Suprapubic skin (tissue), 4 donors: ENCODE measurements at regions not wholly inside any gene's neighbourhood (a gene's known extent, or its start where the extent isn't known, plus 50 kb on each side); places are given as distances from the start of the nearest gene placed in this dataset.

Experiments used
- DNase-seq, 2 donors: peaks; one replicate each; pipeline ENCODE4 v3.0.0-alpha.2; 2019; ENCODE audit warnings: low spot score in 2 of 2
- H3K27ac ChIP-seq: fragments of 200-600 bp; sonication (generic); one replicate; pipeline ENCODE4 v1.5.1; 2019
- H3K27me3 ChIP-seq: fragments of 200-600 bp; sonication (generic); one replicate; pipeline ENCODE4 v1.5.1; 2019
- H3K36me3 ChIP-seq: fragments of 200-600 bp; sonication (generic); one replicate; pipeline ENCODE4 v1.5.1; 2019
- H3K4me1 ChIP-seq: fragments of 200-600 bp; sonication (generic); one replicate; pipeline ENCODE4 v1.5.1; 2019
- H3K4me3 ChIP-seq: fragments of 200-600 bp; sonication (generic); one replicate; pipeline ENCODE4 v1.5.1; 2019; ENCODE audit warnings: mild to moderate bottlenecking
- H3K9me3 ChIP-seq: fragments of 200-600 bp; sonication (generic); one replicate; pipeline ENCODE4 v1.5.1; 2019
- EP300 ChIP-seq: sonication (generic); formaldehyde crosslinking; IDR thresholded peaks from one replicate; pipeline ENCODE4 v1.6.1; 2017; ENCODE audit warnings: antibody characterized with exemption
- POLR2A ChIP-seq, 2 donors: fragments of 450-650 bp; IDR thresholded peaks; one replicate each; pipeline ENCODE4 v1.6.1; 2017; ENCODE audit warnings: antibody characterized with exemption in 2 of 2, mild to moderate bottlenecking in 2 of 2, moderate library complexity in 2 of 2
- POLR2AphosphoS5 ChIP-seq, 3 donors: sonication (generic); formaldehyde crosslinking; IDR thresholded peaks; one replicate each; pipeline ENCODE4 v1.6.1; 2017; ENCODE audit warnings: antibody characterized with exemption in 3 of 3
- WGBS: methylation state at CpG from one replicate; pipeline ENCODE4 v1.1.5; 2018; 5-methylcytosine and 5-hydroxymethylcytosine counted together
- TF ChIP-seq, protein P1 (sequence below), 2 donors: fragments of 200-600 bp in 1 of 2; fragments of 450-650 bp in 1 of 2; sonication (generic) in 1 of 2; IDR thresholded peaks; one replicate each; pipeline ENCODE4 v1.5.1; 2016 to 2019; ENCODE audit warnings: antibody characterized with exemption in 2 of 2, mild to moderate bottlenecking in 1 of 2, moderate library complexity in 1 of 2

GRCh38 chr2:200028998-200029397 is 73.6 kb downstream of the MAIP1 start:
- no peak for TF ChIP-seq POLR2A (IDR thresholded peaks at IDR 0.05)
- TF ChIP-seq, protein P1, sequence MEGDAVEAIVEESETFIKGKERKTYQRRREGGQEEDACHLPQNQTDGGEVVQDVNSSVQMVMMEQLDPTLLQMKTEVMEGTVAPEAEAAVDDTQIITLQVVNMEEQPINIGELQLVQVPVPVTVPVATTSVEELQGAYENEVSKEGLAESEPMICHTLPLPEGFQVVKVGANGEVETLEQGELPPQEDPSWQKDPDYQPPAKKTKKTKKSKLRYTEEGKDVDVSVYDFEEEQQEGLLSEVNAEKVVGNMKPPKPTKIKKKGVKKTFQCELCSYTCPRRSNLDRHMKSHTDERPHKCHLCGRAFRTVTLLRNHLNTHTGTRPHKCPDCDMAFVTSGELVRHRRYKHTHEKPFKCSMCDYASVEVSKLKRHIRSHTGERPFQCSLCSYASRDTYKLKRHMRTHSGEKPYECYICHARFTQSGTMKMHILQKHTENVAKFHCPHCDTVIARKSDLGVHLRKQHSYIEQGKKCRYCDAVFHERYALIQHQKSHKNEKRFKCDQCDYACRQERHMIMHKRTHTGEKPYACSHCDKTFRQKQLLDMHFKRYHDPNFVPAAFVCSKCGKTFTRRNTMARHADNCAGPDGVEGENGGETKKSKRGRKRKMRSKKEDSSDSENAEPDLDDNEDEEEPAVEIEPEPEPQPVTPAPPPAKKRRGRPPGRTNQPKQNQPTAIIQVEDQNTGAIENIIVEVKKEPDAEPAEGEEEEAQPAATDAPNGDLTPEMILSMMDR (IDR thresholded peaks at IDR 0.05): no peak
- no peak for TF ChIP-seq POLR2AphosphoS5 (IDR thresholded peaks at IDR 0.05)
- TF ChIP-seq EP300: no peak
- 75% methylated on average over 1 of the region's 1 CpG for WGBS
- no peaks in the 10 kb centered on the region for H3K27me3 ChIP-seq
- H3K27ac ChIP-seq: no peak overlapping the region
- no peak for DNase-seq
- no peaks in the 10 kb centered on the region for H3K9me3 ChIP-seq
- H3K4me1 ChIP-seq: no peaks in the 10 kb centered on the region
- H3K4me3 ChIP-seq: no peak overlapping the region
- H3K36me3 ChIP-seq: no peaks in the 10 kb centered on the region

DNA sequence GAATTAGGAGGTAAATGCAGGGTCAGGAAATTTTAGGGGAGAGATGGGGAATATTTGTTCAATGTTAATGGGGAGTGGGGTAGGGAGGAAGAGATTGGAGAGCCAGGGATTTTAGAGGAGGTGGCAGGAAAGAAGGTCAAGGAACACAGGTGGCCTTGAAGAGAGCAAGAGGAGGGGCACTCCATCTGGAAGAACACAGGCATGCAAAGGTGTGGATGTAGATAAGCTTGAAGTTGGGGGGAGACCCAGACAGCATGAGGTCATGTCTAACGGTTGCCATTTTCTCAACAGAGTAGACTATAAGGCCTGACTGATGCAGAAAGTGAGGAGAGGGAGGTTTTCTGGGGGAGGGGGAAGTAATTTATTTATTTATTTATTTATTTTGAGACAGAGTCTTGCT is 77.5 kb downstream of the MAIP1 start:
- Histone ChIP-seq H3K4me1 (no peaks in the 10 kb centered on the region), H3K4me3 (no peak overlapping the region), H3K9me3 (no peaks in the 10 kb centered on the region), H3K27me3 (no peaks in the 10 kb centered on the region), H3K27ac (no peak overlapping the region), H3K36me3 (no peaks in the 10 kb centered on the region)
- 86% methylated on average over 1 of the region's 1 CpG for WGBS
- TF ChIP-seq POLR2A (IDR thresholded peaks at IDR 0.05): no peak
- no peak for TF ChIP-seq EP300
- TF ChIP-seq, protein P1 (IDR thresholded peaks at IDR 0.05): no peak
- TF ChIP-seq POLR2AphosphoS5 (IDR thresholded peaks at IDR 0.05): no peak
- no peak for DNase-seq

- no peaks in the 10 kb centered on the region for H3K36me3 ChIP-seq
- H3K9me3 ChIP-seq: no peaks in the 10 kb centered on the region
- H3K27ac ChIP-seq: no peak overlapping the region
- DNase-seq: no peak
- TF ChIP-seq EP300: no peak
- TF ChIP-seq POLR2AphosphoS5 (IDR thresholded peaks at IDR 0.05): no peak
- TF ChIP-seq POLR2A (IDR thresholded peaks at IDR 0.05): no peak
- TF ChIP-seq, protein P1 (IDR thresholded peaks at IDR 0.05): no peak
- 69% methylated on average over 3 of the region's 3 CpGs for WGBS
- H3K4me3 ChIP-seq: no peak overlapping the region
- no peaks in the 10 kb centered on the region for H3K4me1 ChIP-seq
- no peaks in the 10 kb centered on the region for H3K27me3 ChIP-seq
These were observed 78.5 kb downstream of the MAIP1 start for GRCh38 chr2:200033929-200034328.

GRCh38 chr2:200034816-200035215 is 79.4 kb downstream of the MAIP1 start:
- no peak for DNase-seq
- no peak overlapping the region for H3K4me3 ChIP-seq
- H3K9me3 ChIP-seq: no peaks in the 10 kb centered on the region
- H3K27me3 ChIP-seq: no peaks in the 10 kb centered on the region
- H3K4me1 ChIP-seq: peaks cover 4% of the 10 kb centered on the region
- TF ChIP-seq, protein P1 (IDR thresholded peaks at IDR 0.05): no peak
- TF ChIP-seq POLR2AphosphoS5 (IDR thresholded peaks at IDR 0.05) (no peak), POLR2A (IDR thresholded peaks at IDR 0.05) (no peak), EP300 (no peak)
- no peak overlapping the region for H3K27ac ChIP-seq
- no peaks in the 10 kb centered on the region for H3K36me3 ChIP-seq

GRCh38 chr2:200039724-200040650 is 84.6 kb downstream of the MAIP1 start:
- Histone ChIP-seq H3K27me3 (no peaks in the 10 kb centered on the region), H3K4me3 (no peak overlapping the region), H3K36me3 (no peaks in the 10 kb centered on the region), H3K9me3 (no peaks in the 10 kb centered on the region), H3K27ac (no peak overlapping the region), H3K4me1 (peaks cover 4% of the 10 kb centered on the region)
- DNase-seq: no peak
- no peak for TF ChIP-seq EP300
- TF ChIP-seq POLR2A (IDR thresholded peaks at IDR 0.05): no peak
- 54% methylated on average over 7 of the region's 7 CpGs for WGBS
